Panc1 (cell line): ENCODE measurements at regions not wholly inside any gene's neighbourhood (a gene's known extent, or its start where the extent isn't known, plus 50 kb on each side); places are given as distances from the start of the nearest gene placed in this dataset.

Source experiments
- POLR2AphosphoS5 ChIP-seq: IDR thresholded peaks from 2 replicates; pipeline ENCODE4 v1.6.1; 2012; ENCODE audit warnings: mild to moderate bottlenecking, low read depth, low read length, moderate library complexity
- REST ChIP-seq, 2 experiments: IDR thresholded peaks; 2 replicates each; pipeline ENCODE4 v1.6.1; 2011 to 2012; ENCODE audit warnings: low read depth in 2 of 2, control low read depth in 1 of 2, low read length in 1 of 2, mild to moderate bottlenecking in 1 of 2, moderate library complexity in 1 of 2; ENCODE audit not compliant: insufficient read depth in 1 of 2
- TCF7L2 ChIP-seq: IDR thresholded peaks from 2 replicates; pipeline ENCODE4 v1.6.1; 2011; ENCODE audit warnings: mild to moderate bottlenecking, low read depth, low read length, inconsistent platforms
- TF ChIP-seq, protein P1 (sequence below): fragments of 450-650 bp; IDR thresholded peaks from 2 replicates; pipeline ENCODE4 v1.5.1; 2017; ENCODE audit warnings: mild to moderate bottlenecking

- TF ChIP-seq, protein P1, sequence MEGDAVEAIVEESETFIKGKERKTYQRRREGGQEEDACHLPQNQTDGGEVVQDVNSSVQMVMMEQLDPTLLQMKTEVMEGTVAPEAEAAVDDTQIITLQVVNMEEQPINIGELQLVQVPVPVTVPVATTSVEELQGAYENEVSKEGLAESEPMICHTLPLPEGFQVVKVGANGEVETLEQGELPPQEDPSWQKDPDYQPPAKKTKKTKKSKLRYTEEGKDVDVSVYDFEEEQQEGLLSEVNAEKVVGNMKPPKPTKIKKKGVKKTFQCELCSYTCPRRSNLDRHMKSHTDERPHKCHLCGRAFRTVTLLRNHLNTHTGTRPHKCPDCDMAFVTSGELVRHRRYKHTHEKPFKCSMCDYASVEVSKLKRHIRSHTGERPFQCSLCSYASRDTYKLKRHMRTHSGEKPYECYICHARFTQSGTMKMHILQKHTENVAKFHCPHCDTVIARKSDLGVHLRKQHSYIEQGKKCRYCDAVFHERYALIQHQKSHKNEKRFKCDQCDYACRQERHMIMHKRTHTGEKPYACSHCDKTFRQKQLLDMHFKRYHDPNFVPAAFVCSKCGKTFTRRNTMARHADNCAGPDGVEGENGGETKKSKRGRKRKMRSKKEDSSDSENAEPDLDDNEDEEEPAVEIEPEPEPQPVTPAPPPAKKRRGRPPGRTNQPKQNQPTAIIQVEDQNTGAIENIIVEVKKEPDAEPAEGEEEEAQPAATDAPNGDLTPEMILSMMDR: no peak
- TF ChIP-seq REST (IDR thresholded peaks at IDR 0.05; ENCODE audit: insufficient read depth in 1 of 2, low read depth in 2 of 2, low read length in 1 of 2): no peak
- no peak for TF ChIP-seq POLR2AphosphoS5
- no peak for TF ChIP-seq TCF7L2
Measured at GRCh38 chr16:86898386-86898785, 320.0 kb downstream of the FOXL1 start.
